Neuron (in vitro differentiated cells): ENCODE measurements at regions not wholly inside any gene's neighbourhood (a gene's known extent, or its start where the extent isn't known, plus 50 kb on each side); places are given as distances from the start of the nearest gene placed in this dataset.
"Not testable (repeated sequence)": the region's sequence is repeated elsewhere in the genome, so short reads cannot be mapped to it uniquely, and the experiment has no call there.

ENCODE experiments used
- H2AFZ ChIP-seq: one replicate; pipeline ENCODE4 v1.6.1; 2013; ENCODE audit warnings: low read depth, mild to moderate bottlenecking, inconsistent platforms, low read length, moderate library complexity
- H3K27me3 ChIP-seq: one replicate; pipeline ENCODE4 v1.6.1; 2013; ENCODE audit warnings: low read length; ENCODE audit not compliant: insufficient read depth
- H3K36me3 ChIP-seq: one replicate; pipeline ENCODE4 v1.6.1; 2013; ENCODE audit warnings: low read length; ENCODE audit not compliant: insufficient read depth
- H3K4me1 ChIP-seq: one replicate; pipeline ENCODE4 v1.6.1; 2013; ENCODE audit warnings: low read length; ENCODE audit not compliant: insufficient read depth
- H3K4me3 ChIP-seq: 2 replicates; pipeline ENCODE4 v1.5.1; 2013; ENCODE audit warnings: mild to moderate bottlenecking, low read length, moderate library complexity
- H3K9me3 ChIP-seq: one replicate; pipeline ENCODE4 v1.6.1; 2013; ENCODE audit warnings: low read length

- H3K9me3 ChIP-seq, H3K4me3 ChIP-seq, H2AFZ ChIP-seq, H3K4me1 ChIP-seq, H3K27me3 ChIP-seq, H3K36me3 ChIP-seq: not testable (repeated sequence)
Observed at GRCh38 chr3:75604286-75604934, 59.7 kb upstream of the FRG2C start.

- not testable (repeated sequence) for H2AFZ ChIP-seq, H3K9me3 ChIP-seq, H3K4me3 ChIP-seq, H3K4me1 ChIP-seq, H3K36me3 ChIP-seq, H3K27me3 ChIP-seq
Observed at GRCh38 chr3:75607996-75608395, 56.1 kb upstream of the FRG2C start.

DNA sequence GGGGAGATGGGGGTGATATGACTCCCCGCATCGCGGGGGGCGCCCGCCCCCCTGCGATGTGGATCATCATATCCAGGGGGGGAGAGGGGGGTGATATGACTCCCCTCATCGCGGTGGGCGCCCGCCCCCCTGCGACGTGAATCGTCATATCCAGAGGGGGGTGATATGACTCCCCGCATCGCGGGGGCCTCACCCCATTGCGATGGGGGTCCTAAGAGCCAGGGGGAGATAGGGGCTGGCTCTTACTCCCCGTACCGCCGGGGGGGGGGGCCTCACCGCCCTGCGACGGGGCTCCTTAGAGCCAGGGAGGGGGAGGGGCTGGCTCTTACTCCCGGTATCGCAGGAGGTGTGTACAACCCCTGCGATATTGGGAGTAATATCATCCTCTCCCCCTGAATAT, 54.5 kb upstream of the FRG2C start:
- H2AFZ ChIP-seq, H3K4me1 ChIP-seq, H3K27me3 ChIP-seq, H3K9me3 ChIP-seq, H3K4me3 ChIP-seq, H3K36me3 ChIP-seq: not testable (repeated sequence)

GRCh38 chr3:75610773-75611172, 53.4 kb upstream of the FRG2C start:
- Histone ChIP-seq H3K4me3 (no peak overlapping the region), H2AFZ (no peak overlapping the region), H3K27me3 (no peaks in the 10 kb centered on the region), H3K9me3 (no peaks in the 10 kb centered on the region), H3K4me1 (no peaks in the 10 kb centered on the region), H3K36me3 (no peaks in the 10 kb centered on the region)

DNA sequence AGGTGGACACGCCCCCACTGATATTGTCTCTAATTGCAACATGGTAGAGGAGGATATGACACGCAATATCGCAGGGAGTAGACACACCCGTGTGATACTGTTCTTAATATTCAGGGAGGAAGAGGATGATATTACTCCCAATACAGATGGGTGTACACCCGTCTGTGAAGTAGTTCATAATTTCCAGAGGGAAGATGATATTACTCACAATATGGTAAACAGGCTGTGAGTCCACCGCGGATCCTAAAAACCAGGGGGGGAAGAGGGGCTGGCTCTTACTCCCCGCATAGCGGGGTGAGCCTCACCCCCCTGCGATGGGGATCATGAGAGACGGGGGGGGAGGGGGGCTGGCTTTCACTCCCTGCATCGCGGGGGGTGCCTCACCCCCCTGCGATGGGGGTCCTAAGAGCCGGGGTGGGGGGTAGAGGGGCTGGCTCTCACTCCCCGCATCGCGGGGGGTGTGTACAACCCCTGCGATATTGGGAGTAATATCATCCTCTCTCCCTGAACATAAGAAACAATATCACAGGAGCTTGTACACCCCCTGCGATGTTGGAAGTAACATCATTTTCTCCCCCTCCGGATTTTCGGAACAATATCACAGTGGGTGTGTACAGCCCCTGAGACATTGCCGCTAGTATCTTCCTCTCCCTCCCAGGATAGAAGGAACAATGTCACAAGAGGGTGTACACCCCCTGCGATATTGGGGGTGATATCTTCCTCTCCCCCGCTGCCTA, 52.2 kb upstream of the FRG2C start:
- H3K27me3 ChIP-seq, H3K36me3 ChIP-seq, H3K4me1 ChIP-seq, H2AFZ ChIP-seq, H3K4me3 ChIP-seq, H3K9me3 ChIP-seq: not testable (repeated sequence)
